Adrenal gland (tissue), 9 donors: ENCODE measurements at regions not wholly inside any gene's neighbourhood (a gene's known extent, or its start where the extent isn't known, plus 50 kb on each side); places are given as distances from the start of the nearest gene placed in this dataset.

ENCODE experiments used
- DNase-seq, 7 donors: peaks; one replicate each; pipeline ENCODE4 v3.0.0-alpha.2; 2019 to 2020
- H3K27ac ChIP-seq, 5 donors: fragments of 200-600 bp; sonication (generic) in 4 of 5; 1 replicate in 3 of 5; 2 replicates in 2 of 5; pipeline versions ENCODE4 v1.5.1 to v1.8.0; 2016 to 2020; ENCODE audit warnings: mild to moderate bottlenecking in 1 of 5
- H3K27me3 ChIP-seq: fragments of 200-600 bp; 2 replicates; pipeline ENCODE4 v1.8.0; 2021
- H3K36me3 ChIP-seq, 2 donors: fragments of 200-600 bp; replicated peaks in 1 of 2; 1 replicate in 1 of 2; 2 replicates in 1 of 2; pipeline versions ENCODE4 v1.5.1 to v1.8.0; 2018 to 2022
- H3K4me1 ChIP-seq, 2 donors: fragments of 200-600 bp; replicated peaks in 1 of 2; 1 replicate in 1 of 2; 2 replicates in 1 of 2; pipeline versions ENCODE4 v1.5.1 to v1.8.0; 2018 to 2021
- H3K4me3 ChIP-seq, 4 donors: fragments of 200-600 bp; sonication (generic) in 3 of 4; one replicate each; pipeline ENCODE4 v1.5.1; 2016 to 2018
- H3K9me3 ChIP-seq, 3 donors: fragments of 200-600 bp; sonication (generic) in 1 of 3; replicated peaks in 1 of 3; 1 replicate in 2 of 3; 2 replicates in 1 of 3; pipeline versions ENCODE4 v1.5.1 to v1.8.0; 2016 to 2021
- CTCF ChIP-seq, 6 experiments: fragments of 450-650 bp in 4 of 6; fragments of 200-600 bp in 2 of 6; sonication (generic) in 1 of 6; IDR thresholded peaks; 1 replicate in 5 of 6; 2 replicates in 1 of 6; pipeline versions ENCODE4 v1.5.1 to v1.8.0; 2016 to 2021; ENCODE audit warnings: antibody characterized with exemption in 6 of 6, mild to moderate bottlenecking in 2 of 6, moderate library complexity in 1 of 6
- POLR2A ChIP-seq, 2 donors: fragments of 450-650 bp; IDR thresholded peaks; one replicate each; pipeline ENCODE4 v1.6.1; 2017; ENCODE audit warnings: antibody characterized with exemption in 2 of 2, mild to moderate bottlenecking in 2 of 2, moderate library complexity in 1 of 2
- WGBS, 4 donors: extraction: QIAGEN DNeasy Blood & Tissue Kit in 2 of 4; methylation state at CpG; one replicate each; pipeline versions ENCODE4 v1.1.5 to v1.1.7; 2013 to 2017; 5-methylcytosine and 5-hydroxymethylcytosine counted together
- intact Hi-C, 2 donors: fragments of 100-400 bp; cut with DNase I; formaldehyde crosslinking; loops; one replicate each; pipeline versions ENCODE4 v1.14.1 to v1.15.0; 2022 to 2023
- donor health status: healthy with polysubstance abuse.
- donor health status: Bipolar disorder and iron deficiency.
- donor health status: DM: yes; HTN: yes; CAD: no.
- donor health status: DM: no; HTN: no; CAD: no.
- donor health status: DM: no; HTN: no; CAD: no.

GRCh38 chr12:92304371-92305055 is 158.9 kb upstream of the BTG1 start:
- Histone ChIP-seq H3K4me1 (no peaks in the 10 kb centered on the region), H3K27ac (no peak overlapping the region)
- 55 to 77% (median 68%) methylated on average over 5 of the region's 5 CpGs for WGBS, 4 donors

GRCh38 chr12:92302041-92302829 is 156.6 kb upstream of the BTG1 start:
- Histone ChIP-seq H3K4me1 (peaks cover 15 to 20% of the 10 kb centered on the region in 2 donors), H3K9me3 (no peaks in the 10 kb centered on the region), H3K36me3 (no peaks in the 10 kb centered on the region), H3K27ac (no peak overlapping the region), H3K4me3 (no peak overlapping the region), H3K27me3 (no peaks in the 10 kb centered on the region)
- 96 to 99% (median 98%) methylated on average over 4 of the region's 4 CpGs for WGBS, 4 donors
- no peak for DNase-seq
- intact Hi-C loops = no loop called here
- TF ChIP-seq POLR2A (IDR thresholded peaks at IDR 0.05) (no peak), CTCF (IDR thresholded peaks at IDR 0.05) (no peak)

More at GRCh38 chr12:92304371-92305055, 158.9 kb upstream of the BTG1 start:
- no peak for TF ChIP-seq POLR2A (IDR thresholded peaks at IDR 0.05)
- no peak for TF ChIP-seq CTCF (IDR thresholded peaks at IDR 0.05)
- Histone ChIP-seq H3K4me3 (no peak overlapping the region), H3K9me3 (no peaks in the 10 kb centered on the region), H3K36me3 (no peaks in the 10 kb centered on the region), H3K27me3 (no peaks in the 10 kb centered on the region)
- intact Hi-C loops = no loop called here
- DNase-seq = no peak

- H3K27me3 ChIP-seq = no peaks in the 10 kb centered on the region
- TF ChIP-seq CTCF (IDR thresholded peaks at IDR 0.05) = no peak
- no peaks in the 10 kb centered on the region for H3K9me3 ChIP-seq
- H3K36me3 ChIP-seq = no peaks in the 10 kb centered on the region
- WGBS, 4 donors = 91 to 97% (median 92%) methylated on average over 1 of the region's 1 CpG
- H3K27ac ChIP-seq = no peak overlapping the region
- H3K4me1 ChIP-seq = peaks cover 16 to 21% of the 10 kb centered on the region in 2 donors
- no peak for DNase-seq
- intact Hi-C loops = no loop called here
- no peak overlapping the region for H3K4me3 ChIP-seq
Observed at GRCh38 chr12:92301356-92301755, 155.7 kb upstream of the BTG1 start.

GRCh38 chr12:92300777-92301176 is 155.1 kb upstream of the BTG1 start:
- no peak for DNase-seq
- 96 to 100% (median 98%) methylated on average over 2 of the region's 2 CpGs for WGBS, 4 donors
- intact Hi-C loops = no loop called here
- Histone ChIP-seq H3K36me3 (no peaks in the 10 kb centered on the region), H3K27ac (no peak overlapping the region), H3K27me3 (no peaks in the 10 kb centered on the region), H3K4me1 (peaks cover 16 to 21% of the 10 kb centered on the region in 2 donors), H3K9me3 (no peaks in the 10 kb centered on the region), H3K4me3 (no peak overlapping the region)
- TF ChIP-seq CTCF (IDR thresholded peaks at IDR 0.05) (no peak), POLR2A (IDR thresholded peaks at IDR 0.05) (no peak)
